RWPE1 (cell line): ENCODE measurements at regions not wholly inside any gene's neighbourhood (a gene's known extent, or its start where the extent isn't known, plus 50 kb on each side); places are given as distances from the start of the nearest gene placed in this dataset.

Experiments used
- CTCF ChIA-PET: fragments of 350-600 bp; sonication (Branson Sonifier 250); formaldehyde crosslinking; extraction: SDS; loops from one replicate; lab custom pipeline; 2021; lab: Yijun Ruan, JAX
- POLR2A ChIA-PET: fragments of 400-600 bp; formaldehyde crosslinking; extraction: SDS; loops from one replicate; lab custom pipeline; 2020; ENCODE audit warnings: antibody characterized with exemption; ENCODE audit not compliant: low non-redundant PET; lab: Yijun Ruan, JAX
- DNase-seq: peaks from one replicate; pipeline ENCODE4 v3.0.0; 2012; ENCODE audit warnings: low spot score
- H3K27ac ChIP-seq: fragments of 450-650 bp; 2 replicates; pipeline ENCODE4 v1.5.1; 2017
- CTCF ChIP-seq: fragments of 450-650 bp; conservative IDR thresholded peaks from 2 replicates; pipeline ENCODE4 v1.5.1; 2017; ENCODE audit warnings: low read depth, mild to moderate bottlenecking

GRCh38 chr12:92582893-92583292 lies 119.9 kb upstream of the PLEKHG7 start:
- H3K27ac ChIP-seq, result no peak overlapping the region
- no peak for DNase-seq
- CTCF ChIA-PET, result no interaction called here
- POLR2A ChIA-PET, result no interaction called here
- no peak for TF ChIP-seq CTCF

GRCh38 chr12:92582475-92582874 lies 120.3 kb upstream of the PLEKHG7 start:
- POLR2A ChIA-PET, result no interaction called here
- CTCF ChIA-PET, result no interaction called here
- TF ChIP-seq CTCF, result no peak
- H3K27ac ChIP-seq, result no peak overlapping the region
- DNase-seq, result no peak

- TF ChIP-seq CTCF, result no peak
- H3K27ac ChIP-seq, result no peak overlapping the region
- DNase-seq, result no peak
- POLR2A ChIA-PET, result no interaction called here
- CTCF ChIA-PET, result no interaction called here
These were observed 121.2 kb upstream of the PLEKHG7 start for GRCh38 chr12:92581604-92582003.

- no peak overlapping the region for H3K27ac ChIP-seq
- no peak for DNase-seq
- ChIA-PET POLR2A (no interaction called here), CTCF (interaction anchor here (0.7 kb wide), 1 partner anchor 178 kb away, joined by 3 read pairs; no protein-coding TSS in a partner anchor)
- TF ChIP-seq CTCF, result no peak
These were observed 127.7 kb upstream of the PLEKHG7 start for GRCh38 chr12:92574911-92575570.

- DNase-seq, result no peak
- POLR2A ChIA-PET, result no interaction called here
These were observed 128.6 kb upstream of the PLEKHG7 start for GRCh38 chr12:92574051-92574783.

GRCh38 chr12:92573104-92573503 lies 129.7 kb upstream of the PLEKHG7 start:
- no peak overlapping the region for H3K27ac ChIP-seq
- no peak for DNase-seq
- ChIA-PET CTCF (interaction anchor here (0.6 kb wide), 1 partner anchor 1326 kb away, joined by 3 read pairs; no protein-coding TSS in a partner anchor), POLR2A (no interaction called here)
- no peak for TF ChIP-seq CTCF

More at GRCh38 chr12:92574051-92574783, 128.6 kb upstream of the PLEKHG7 start:
- no peak overlapping the region for H3K27ac ChIP-seq
- TF ChIP-seq CTCF, result no peak; the same call in 1 of the 2 replicates
- CTCF ChIA-PET, result interaction anchor here (0.6 to 0.9 kb wide), 2 partner anchors 35 to 1327 kb away, joined by 3 to 4 read pairs; no protein-coding TSS in a partner anchor
